ENCODE measurements at regions not wholly inside any gene's neighbourhood (a gene's known extent, or its start where the extent isn't known, plus 50 kb on each side); places are given as distances from the start of the nearest gene placed in this dataset.

- TF ChIP-seq EZH2 (IDR thresholded peaks at IDR 0.05) (no peak), FOXP2 (optimal IDR thresholded peaks at IDR 0.05; ENCODE audit: control extremely low read depth, extremely low read length, insufficient read depth) (no peak), POLR2AphosphoS5 (IDR thresholded peaks at IDR 0.05; ENCODE audit: borderline replicate concordance, low read depth, low read length) (no peak)
These were observed 131.8 kb downstream of the MREG start for GRCh38 chr2:215881582-215881981.
